DOHH2 (cell line): ENCODE measurements at regions not wholly inside any gene's neighbourhood (a gene's known extent, or its start where the extent isn't known, plus 50 kb on each side); places are given as distances from the start of the nearest gene placed in this dataset.

Source experiments
- H3F3A ChIP-seq: fragments of 200-600 bp; sonication (generic), shearing (Covaris generic); 2 replicates; pipeline ENCODE4 v1.6.0; 2016; ENCODE audit warnings: antibody characterized with exemption, mild to moderate bottlenecking; ENCODE audit not compliant: control insufficient read depth, insufficient read depth
- H3K27ac ChIP-seq: fragments of 200-600 bp; sonication (generic); 2 replicates; pipeline ENCODE4 v1.5.1; 2014; ENCODE audit warnings: low read depth, mild to moderate bottlenecking, low read length, moderate library complexity
- H3K27me3 ChIP-seq: fragments of 200-600 bp; sonication (generic); 2 replicates; pipeline ENCODE4 v1.6.1; 2014; ENCODE audit warnings: mild to moderate bottlenecking, low read length, mixed read lengths; ENCODE audit not compliant: control insufficient read depth
- H3K36me3 ChIP-seq: fragments of 200-600 bp; sonication (generic); 2 replicates; pipeline ENCODE4 v1.6.1; 2014; ENCODE audit warnings: mild to moderate bottlenecking, low read length, moderate library complexity, mixed read lengths; ENCODE audit not compliant: control insufficient read depth
- H3K4me1 ChIP-seq: fragments of 200-600 bp; sonication (generic); 2 replicates; pipeline ENCODE4 v1.6.1; 2014; ENCODE audit warnings: mild to moderate bottlenecking, low read length, mixed read lengths; ENCODE audit not compliant: control insufficient read depth
- H3K4me2 ChIP-seq: fragments of 200-600 bp; sonication (generic); 2 replicates; pipeline ENCODE4 v1.6.0; 2014; ENCODE audit warnings: mild to moderate bottlenecking, low read length, moderate library complexity
- H3K4me3 ChIP-seq: fragments of 200-600 bp; sonication (generic); 2 replicates; pipeline ENCODE4 v1.5.1; 2014; ENCODE audit warnings: mild to moderate bottlenecking, low read length, mixed read lengths
- H3K79me2 ChIP-seq: fragments of 200-600 bp; sonication (generic); 2 replicates; pipeline ENCODE4 v1.6.1; 2014; ENCODE audit warnings: mild to moderate bottlenecking, low read length, mixed read lengths; ENCODE audit not compliant: control insufficient read depth
- H3K9me2 ChIP-seq: fragments of 200-600 bp; sonication (generic); replicated peaks from 2 replicates; pipeline ENCODE4 v1.6.1; 2014; ENCODE audit warnings: mild to moderate bottlenecking, low read length, mixed read lengths; ENCODE audit not compliant: control insufficient read depth
- H3K9me3 ChIP-seq: fragments of 200-600 bp; sonication (generic); 2 replicates; pipeline ENCODE4 v1.6.1; 2014; ENCODE audit warnings: antibody characterized with exemption, low read length, mixed read lengths; ENCODE audit not compliant: control insufficient read depth, insufficient read depth
- H4K20me1 ChIP-seq: fragments of 200-600 bp; sonication (generic); 2 replicates; pipeline ENCODE4 v1.6.0; 2014; ENCODE audit warnings: low read depth, mild to moderate bottlenecking, antibody characterized with exemption, low read length, moderate library complexity; ENCODE audit not compliant: control insufficient read depth, insufficient read depth
- EZH2phosphoT487 ChIP-seq: fragments of 200-600 bp; sonication (generic); IDR thresholded peaks from 2 replicates; pipeline ENCODE4 v1.6.1; 2017; ENCODE audit warnings: borderline replicate concordance, mild to moderate bottlenecking, antibody characterized with exemption, low read length, moderate library complexity, mixed read lengths
- TF ChIP-seq, protein P1 (sequence below): fragments of 200-600 bp; sonication (generic); IDR thresholded peaks from one replicate; pipeline ENCODE4 v1.5.1; 2014; ENCODE audit warnings: antibody characterized with exemption, mild to moderate bottlenecking, low read depth, low read length; ENCODE audit not compliant: poor library complexity, severe bottlenecking

DNA sequence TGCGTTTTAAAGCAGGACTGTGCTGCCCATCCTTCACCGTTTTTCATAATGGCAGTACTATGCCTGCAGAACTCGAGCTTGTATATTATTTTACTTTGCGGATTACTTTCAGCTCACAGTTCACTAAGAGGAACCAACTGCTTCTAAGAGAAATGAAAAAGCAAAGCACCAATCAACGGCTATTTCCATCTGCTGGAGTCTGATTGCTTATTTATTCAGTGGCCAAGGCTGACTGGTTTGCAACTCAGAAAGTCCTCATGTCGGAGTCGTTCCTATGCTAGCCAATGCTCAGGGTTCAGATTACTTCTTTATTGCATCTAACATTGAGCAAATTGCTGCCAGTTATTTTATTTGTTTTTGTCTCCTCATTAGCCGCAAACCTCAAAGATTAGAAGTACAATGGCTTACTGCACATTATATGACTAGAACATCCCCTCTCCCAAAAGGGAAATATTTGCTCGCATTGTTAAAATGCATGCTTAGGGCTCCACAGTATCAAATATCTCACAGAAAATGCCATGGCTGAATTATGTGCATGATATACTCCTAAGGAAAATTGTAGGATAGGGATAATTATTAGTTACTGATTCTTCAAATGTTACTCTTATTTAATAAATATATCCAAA, 1628.2 kb upstream of the ADGRL3 start:
- H4K20me1 ChIP-seq: no peaks in the 10 kb centered on the region
- H3K27ac ChIP-seq: no peak overlapping the region
- no peaks in the 10 kb centered on the region for H3K9me3 ChIP-seq
- H3K4me3 ChIP-seq: no peak overlapping the region
- no peaks in the 10 kb centered on the region for H3K27me3 ChIP-seq
- TF ChIP-seq EZH2phosphoT487: no peak
- TF ChIP-seq, protein P1, sequence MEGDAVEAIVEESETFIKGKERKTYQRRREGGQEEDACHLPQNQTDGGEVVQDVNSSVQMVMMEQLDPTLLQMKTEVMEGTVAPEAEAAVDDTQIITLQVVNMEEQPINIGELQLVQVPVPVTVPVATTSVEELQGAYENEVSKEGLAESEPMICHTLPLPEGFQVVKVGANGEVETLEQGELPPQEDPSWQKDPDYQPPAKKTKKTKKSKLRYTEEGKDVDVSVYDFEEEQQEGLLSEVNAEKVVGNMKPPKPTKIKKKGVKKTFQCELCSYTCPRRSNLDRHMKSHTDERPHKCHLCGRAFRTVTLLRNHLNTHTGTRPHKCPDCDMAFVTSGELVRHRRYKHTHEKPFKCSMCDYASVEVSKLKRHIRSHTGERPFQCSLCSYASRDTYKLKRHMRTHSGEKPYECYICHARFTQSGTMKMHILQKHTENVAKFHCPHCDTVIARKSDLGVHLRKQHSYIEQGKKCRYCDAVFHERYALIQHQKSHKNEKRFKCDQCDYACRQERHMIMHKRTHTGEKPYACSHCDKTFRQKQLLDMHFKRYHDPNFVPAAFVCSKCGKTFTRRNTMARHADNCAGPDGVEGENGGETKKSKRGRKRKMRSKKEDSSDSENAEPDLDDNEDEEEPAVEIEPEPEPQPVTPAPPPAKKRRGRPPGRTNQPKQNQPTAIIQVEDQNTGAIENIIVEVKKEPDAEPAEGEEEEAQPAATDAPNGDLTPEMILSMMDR: no peak
- no peak overlapping the region for H3K4me2 ChIP-seq
- H3K79me2 ChIP-seq: no peaks in the 10 kb centered on the region
- H3K36me3 ChIP-seq: no peaks in the 10 kb centered on the region
- no peaks in the 10 kb centered on the region for H3K9me2 ChIP-seq
- H3F3A ChIP-seq: no peaks in the 10 kb centered on the region
- no peaks in the 10 kb centered on the region for H3K4me1 ChIP-seq

DNA sequence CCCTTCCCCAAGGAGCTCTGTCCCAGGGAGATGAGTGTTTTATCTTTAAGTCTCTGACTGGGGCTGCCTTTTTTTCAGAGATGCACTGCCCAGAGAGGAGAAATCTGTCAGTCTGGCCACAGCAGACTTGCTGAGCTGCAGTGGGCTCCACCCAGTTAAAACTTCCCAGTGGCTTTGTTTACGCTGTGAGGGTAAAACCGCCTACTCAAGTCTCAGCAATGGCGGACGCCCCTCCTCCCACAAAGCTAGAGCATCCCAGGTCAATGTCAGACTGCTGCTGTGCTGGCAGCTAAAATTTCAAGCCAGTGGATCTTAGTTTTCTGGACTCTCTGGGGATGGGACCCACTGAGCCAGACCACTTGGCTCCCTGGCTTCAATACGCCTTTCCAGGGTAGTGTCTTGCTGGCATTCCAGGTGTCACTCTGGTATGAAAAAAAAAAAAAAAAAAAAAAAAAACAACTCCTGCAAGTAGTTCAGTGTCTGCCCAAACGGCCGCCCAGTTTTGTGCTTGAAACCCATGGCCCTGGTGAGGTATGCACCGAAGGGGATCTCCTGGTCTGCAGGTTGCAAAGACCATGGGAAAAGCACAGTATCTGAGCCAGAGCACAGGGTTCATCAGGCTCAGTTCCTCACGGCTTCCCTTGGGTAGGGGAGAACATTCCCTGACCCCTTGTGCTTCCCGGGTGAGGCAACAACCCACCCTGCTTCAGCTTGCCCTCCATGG, 1616.1 kb upstream of the ADGRL3 start:
- no peak overlapping the region for H3K4me2 ChIP-seq
- no peaks in the 10 kb centered on the region for H3F3A ChIP-seq
- H3K27ac ChIP-seq: no peak overlapping the region
- H3K4me1 ChIP-seq: no peaks in the 10 kb centered on the region
- H3K36me3 ChIP-seq: no peaks in the 10 kb centered on the region
- no peaks in the 10 kb centered on the region for H3K79me2 ChIP-seq
- no peak overlapping the region for H3K4me3 ChIP-seq
- no peaks in the 10 kb centered on the region for H3K9me2 ChIP-seq
- H3K9me3 ChIP-seq: no peaks in the 10 kb centered on the region
- TF ChIP-seq, protein P1: no peak
- TF ChIP-seq EZH2phosphoT487: no peak
- H3K27me3 ChIP-seq: no peaks in the 10 kb centered on the region
- no peaks in the 10 kb centered on the region for H4K20me1 ChIP-seq

DNA sequence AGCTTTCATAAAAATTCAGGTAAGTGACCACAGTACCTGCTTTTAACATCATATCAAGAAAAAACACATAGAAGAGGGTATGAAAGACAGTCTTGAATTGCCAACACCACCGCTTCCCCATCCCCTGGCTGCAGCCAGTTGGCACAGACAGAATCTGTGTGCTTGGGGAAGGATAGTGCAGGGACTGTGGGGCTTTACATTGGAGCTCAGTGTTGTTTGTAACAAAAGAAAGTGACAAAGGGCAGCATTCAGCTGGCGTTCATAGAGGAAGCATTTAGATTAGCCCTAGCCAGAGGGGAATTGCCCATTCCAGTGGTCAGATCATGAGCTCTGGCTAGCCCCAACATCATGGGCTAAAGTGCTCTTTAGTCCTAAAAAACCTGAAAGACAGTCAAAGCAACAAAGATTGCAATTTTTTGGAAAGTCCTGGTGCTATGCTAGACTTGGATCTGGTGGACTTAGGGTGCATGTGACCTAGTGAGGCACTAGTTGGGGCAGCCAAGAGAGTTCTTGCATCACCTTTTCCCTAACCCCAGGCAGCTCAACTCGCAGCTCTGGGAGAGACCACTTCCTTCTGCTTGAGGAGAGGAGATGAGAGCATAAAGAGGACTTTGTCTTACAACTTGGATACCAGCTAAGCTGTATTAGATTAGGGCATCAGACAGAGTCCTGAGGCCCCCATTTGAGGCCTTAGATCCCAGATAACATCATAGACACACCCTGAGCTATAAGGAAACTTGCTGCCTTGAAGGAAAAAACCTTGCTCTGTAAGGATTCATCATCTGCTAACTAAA, 1602.4 kb upstream of the ADGRL3 start:
- Histone ChIP-seq H3K79me2 (no peaks in the 10 kb centered on the region), H3K4me1 (no peaks in the 10 kb centered on the region), H3K4me3 (no peak overlapping the region), H3K9me3 (no peaks in the 10 kb centered on the region), H3K9me2 (no peaks in the 10 kb centered on the region), H3F3A (no peaks in the 10 kb centered on the region), H3K27ac (no peak overlapping the region), H3K27me3 (no peaks in the 10 kb centered on the region), H3K4me2 (no peak overlapping the region), H4K20me1 (no peaks in the 10 kb centered on the region), H3K36me3 (no peaks in the 10 kb centered on the region)
- no peak for TF ChIP-seq EZH2phosphoT487
- TF ChIP-seq, protein P1: no peak
